ENCODE measurements at regions not wholly inside any gene's neighbourhood (a gene's known extent, or its start where the extent isn't known, plus 50 kb on each side); places are given as distances from the start of the nearest gene placed in this dataset.

DNA sequence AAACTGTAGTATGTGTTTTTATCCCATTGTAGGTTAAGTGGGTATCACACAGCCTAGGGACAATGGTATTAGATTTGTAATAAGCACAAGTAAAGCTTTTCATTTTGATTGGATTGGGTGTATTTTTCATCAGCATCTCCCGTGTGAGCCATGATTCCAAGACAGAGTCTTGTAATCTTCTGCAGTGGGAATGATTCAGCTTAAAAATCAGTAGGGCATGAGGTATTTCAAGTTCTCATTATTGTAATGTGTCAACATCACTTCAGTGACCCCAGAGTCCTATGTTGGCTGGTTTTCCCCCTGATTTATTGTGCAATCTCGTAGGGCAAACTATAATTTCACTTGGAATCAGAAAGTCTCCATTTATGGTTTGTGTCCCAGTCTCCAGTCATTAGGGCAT lies 833.2 kb upstream of the RBFOX1 start:
- Histone ChIP-seq H3K4me1 (ENCODE audit: insufficient read depth, low read length) (no peaks in the 10 kb centered on the region), H3K9me3 (ENCODE audit: control insufficient read depth, insufficient read depth, low read length) (no peaks in the 10 kb centered on the region), H3K36me3 (ENCODE audit: insufficient read depth, low read length) (no peaks in the 10 kb centered on the region), H3K9ac (ENCODE audit: low read depth, low read length) (no peak overlapping the region)

DNA sequence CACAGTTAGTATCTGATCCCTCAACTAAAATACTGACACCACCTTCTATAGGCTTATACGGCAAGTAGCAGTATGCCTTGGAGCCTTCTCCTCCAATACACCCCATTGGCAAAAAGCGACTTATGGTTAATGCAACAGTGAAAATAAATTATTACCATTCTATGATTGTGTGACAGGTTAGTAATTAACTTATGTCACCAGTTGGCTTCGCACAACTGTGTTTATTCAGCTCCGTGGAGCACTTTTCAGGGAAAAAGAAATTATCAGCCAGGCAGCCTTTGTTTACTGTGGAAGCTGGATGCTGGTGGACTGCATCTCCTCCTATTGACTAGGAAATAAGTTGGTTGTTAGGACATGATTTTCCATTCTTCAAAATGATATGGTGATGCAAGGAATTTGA lies 833.8 kb upstream of the RBFOX1 start:
- Histone ChIP-seq H3K9ac (ENCODE audit: low read depth, low read length) (no peak overlapping the region), H3K36me3 (ENCODE audit: insufficient read depth, low read length) (no peaks in the 10 kb centered on the region), H3K4me1 (ENCODE audit: insufficient read depth, low read length) (no peaks in the 10 kb centered on the region), H3K9me3 (ENCODE audit: control insufficient read depth, insufficient read depth, low read length) (no peaks in the 10 kb centered on the region)

GRCh38 chr16:6496996-6497395 lies 835.6 kb upstream of the RBFOX1 start:
- Histone ChIP-seq H3K9me3 (ENCODE audit: control insufficient read depth, insufficient read depth, low read length) (no peaks in the 10 kb centered on the region), H3K36me3 (ENCODE audit: insufficient read depth, low read length) (no peaks in the 10 kb centered on the region), H3K9ac (ENCODE audit: low read depth, low read length) (no peak overlapping the region), H3K4me1 (ENCODE audit: insufficient read depth, low read length) (no peaks in the 10 kb centered on the region)

GRCh38 chr16:6495486-6496210 lies 837.0 kb upstream of the RBFOX1 start:
- no peaks in the 10 kb centered on the region for H3K4me1 ChIP-seq (ENCODE audit: insufficient read depth, low read length)
- H3K9me3 ChIP-seq (ENCODE audit: control insufficient read depth, insufficient read depth, low read length) = no peaks in the 10 kb centered on the region
- no peak overlapping the region for H3K9ac ChIP-seq (ENCODE audit: low read depth, low read length)
- no peaks in the 10 kb centered on the region for H3K36me3 ChIP-seq (ENCODE audit: insufficient read depth, low read length)

DNA sequence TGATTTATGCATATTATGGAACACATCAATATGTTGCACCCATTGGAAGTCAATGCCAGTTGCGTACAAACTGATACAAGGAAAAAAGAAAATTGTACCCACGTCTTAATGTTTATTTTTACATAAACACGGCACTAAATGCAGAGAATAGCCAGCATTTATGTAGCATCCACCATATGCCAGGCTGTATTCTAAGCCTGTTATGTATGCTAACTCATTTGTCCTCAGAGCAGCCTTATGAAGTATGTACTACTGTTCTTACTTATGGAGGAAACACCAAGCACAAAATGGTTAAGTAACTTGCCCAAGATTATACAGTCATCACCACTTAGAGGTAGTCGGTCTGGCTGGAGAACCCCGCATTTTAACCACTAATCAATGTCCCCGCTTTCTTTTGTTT lies 837.9 kb upstream of the RBFOX1 start:
- Histone ChIP-seq H3K4me1 (ENCODE audit: insufficient read depth, low read length) (no peaks in the 10 kb centered on the region), H3K9me3 (ENCODE audit: control insufficient read depth, insufficient read depth, low read length) (no peaks in the 10 kb centered on the region), H3K36me3 (ENCODE audit: insufficient read depth, low read length) (no peaks in the 10 kb centered on the region), H3K9ac (ENCODE audit: low read depth, low read length) (no peak overlapping the region)

- Histone ChIP-seq H3K36me3 (ENCODE audit: insufficient read depth, low read length) (no peaks in the 10 kb centered on the region), H3K9me3 (ENCODE audit: control insufficient read depth, insufficient read depth, low read length) (no peaks in the 10 kb centered on the region), H3K9ac (ENCODE audit: low read depth, low read length) (no peak overlapping the region), H3K4me1 (ENCODE audit: insufficient read depth, low read length) (no peaks in the 10 kb centered on the region)
Measured at GRCh38 chr16:6493555-6493954, 839.1 kb upstream of the RBFOX1 start.

GRCh38 chr16:6492742-6493141 lies 839.9 kb upstream of the RBFOX1 start:
- Histone ChIP-seq H3K4me1 (ENCODE audit: insufficient read depth, low read length) (no peaks in the 10 kb centered on the region), H3K9ac (ENCODE audit: low read depth, low read length) (no peak overlapping the region), H3K9me3 (ENCODE audit: control insufficient read depth, insufficient read depth, low read length) (no peaks in the 10 kb centered on the region)

DNA sequence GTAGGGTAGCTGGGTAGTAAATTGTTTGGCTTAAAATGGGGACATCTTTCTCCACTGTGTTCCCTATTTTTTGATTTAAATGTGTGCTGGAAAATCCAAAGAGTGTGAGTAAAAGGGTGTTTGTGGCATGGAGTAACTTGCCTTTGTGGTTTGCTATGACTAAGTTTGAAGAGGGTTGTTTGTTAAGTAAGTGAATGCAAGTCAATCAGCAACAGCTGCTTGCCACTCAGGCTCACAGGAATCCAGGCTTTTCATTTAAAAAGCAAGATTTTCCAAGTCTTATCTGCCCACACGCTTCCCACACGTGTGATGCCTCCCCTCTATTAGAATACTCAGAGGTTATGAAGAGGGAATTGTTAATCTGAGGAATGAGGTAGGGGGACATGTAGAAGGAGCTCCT lies 847.7 kb upstream of the RBFOX1 start:
- H3K4me1 ChIP-seq (ENCODE audit: insufficient read depth, low read length) = peaks cover 9% of the 10 kb centered on the region
- no peaks in the 10 kb centered on the region for H3K9me3 ChIP-seq (ENCODE audit: control insufficient read depth, insufficient read depth, low read length)
- no peaks in the 10 kb centered on the region for H3K36me3 ChIP-seq (ENCODE audit: insufficient read depth, low read length)
- H3K9ac ChIP-seq (ENCODE audit: low read depth, low read length) = no peak overlapping the region

More at GRCh38 chr16:6492742-6493141, 839.9 kb upstream of the RBFOX1 start:
- no peaks in the 10 kb centered on the region for H3K36me3 ChIP-seq (ENCODE audit: insufficient read depth, low read length)

- H3K4me1 ChIP-seq (ENCODE audit: insufficient read depth, low read length) = peaks cover 9% of the 10 kb centered on the region
- H3K36me3 ChIP-seq (ENCODE audit: insufficient read depth, low read length) = no peaks in the 10 kb centered on the region
- peak overlapping the region; percentile 56; the same call in 1 of the 2 replicates for H3K9ac ChIP-seq (ENCODE audit: low read depth, low read length)
- no peaks in the 10 kb centered on the region for H3K9me3 ChIP-seq (ENCODE audit: control insufficient read depth, insufficient read depth, low read length)
Measured at GRCh38 chr16:6484081-6484480, 848.6 kb upstream of the RBFOX1 start.

GRCh38 chr16:6483469-6484033 lies 849.1 kb upstream of the RBFOX1 start:
- Histone ChIP-seq H3K9ac (ENCODE audit: low read depth, low read length) (peak overlapping the region; percentile 56), H3K4me1 (ENCODE audit: insufficient read depth, low read length) (peaks cover 9% of the 10 kb centered on the region), H3K9me3 (ENCODE audit: control insufficient read depth, insufficient read depth, low read length) (no peaks in the 10 kb centered on the region), H3K36me3 (ENCODE audit: insufficient read depth, low read length) (no peaks in the 10 kb centered on the region)

- H3K4me1 ChIP-seq (ENCODE audit: insufficient read depth, low read length) = peaks cover 9% of the 10 kb centered on the region
- peak overlapping the region; percentile 56 for H3K9ac ChIP-seq (ENCODE audit: low read depth, low read length)
- no peaks in the 10 kb centered on the region for H3K36me3 ChIP-seq (ENCODE audit: insufficient read depth, low read length)
- H3K9me3 ChIP-seq (ENCODE audit: control insufficient read depth, insufficient read depth, low read length) = no peaks in the 10 kb centered on the region
Measured at GRCh38 chr16:6482696-6483468, 849.8 kb upstream of the RBFOX1 start.

DNA sequence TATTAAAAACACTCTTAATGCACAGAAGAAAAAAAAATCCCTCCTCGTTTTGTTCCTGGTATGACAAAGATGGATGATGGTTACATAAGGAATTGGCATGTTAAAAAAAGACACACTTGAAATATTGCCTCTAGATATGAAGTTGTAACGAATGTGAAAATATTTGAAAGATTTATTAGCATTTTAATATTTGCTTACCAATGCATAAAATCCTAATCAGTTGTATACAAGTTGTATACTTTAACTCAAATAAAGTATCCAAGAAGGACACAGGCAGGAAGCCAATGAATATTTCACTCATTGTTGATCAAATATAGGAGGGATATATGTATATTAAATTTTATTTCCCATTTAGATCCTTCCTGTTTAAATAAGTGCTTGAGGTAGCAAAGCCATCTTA lies 850.8 kb upstream of the RBFOX1 start:
- Histone ChIP-seq H3K9me3 (ENCODE audit: control insufficient read depth, insufficient read depth, low read length) (no peaks in the 10 kb centered on the region), H3K36me3 (ENCODE audit: insufficient read depth, low read length) (no peaks in the 10 kb centered on the region), H3K4me1 (ENCODE audit: insufficient read depth, low read length) (peaks cover 9% of the 10 kb centered on the region)

DNA sequence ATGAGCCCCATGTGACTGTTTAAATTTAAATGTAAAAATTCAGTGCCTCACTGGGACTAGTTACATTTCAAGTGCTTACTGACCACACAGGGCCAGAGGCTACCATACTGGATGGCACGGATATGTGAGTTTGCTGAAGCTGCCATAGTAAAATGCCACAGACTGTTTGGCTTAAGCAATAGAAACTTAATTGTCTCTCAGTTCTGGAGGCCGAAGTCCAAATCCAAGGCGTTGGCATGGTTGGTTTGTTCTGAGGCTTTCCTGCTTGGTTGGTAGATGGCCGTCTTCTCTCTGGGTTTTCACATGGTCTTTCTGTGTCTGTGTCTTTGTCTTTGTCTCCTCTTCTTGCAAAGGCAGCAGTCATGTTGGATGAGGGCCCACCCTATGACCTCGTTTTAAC lies 878.9 kb upstream of the RBFOX1 start:
- Histone ChIP-seq H3K9me3 (ENCODE audit: control insufficient read depth, insufficient read depth, low read length) (no peaks in the 10 kb centered on the region), H3K4me1 (ENCODE audit: insufficient read depth, low read length) (no peaks in the 10 kb centered on the region), H3K36me3 (ENCODE audit: insufficient read depth, low read length) (no peaks in the 10 kb centered on the region), H3K9ac (ENCODE audit: low read depth, low read length) (no peak overlapping the region)

More for the DNA sequence above, 850.8 kb upstream of the RBFOX1 start:
- no peak overlapping the region for H3K9ac ChIP-seq (ENCODE audit: low read depth, low read length)

GRCh38 chr16:6447021-6447790 lies 885.4 kb upstream of the RBFOX1 start:
- Histone ChIP-seq H3K4me1 (ENCODE audit: insufficient read depth, low read length) (no peaks in the 10 kb centered on the region), H3K9me3 (ENCODE audit: control insufficient read depth, insufficient read depth, low read length) (no peaks in the 10 kb centered on the region; the same call in 1 of the 2 replicates), H3K36me3 (ENCODE audit: insufficient read depth, low read length) (no peaks in the 10 kb centered on the region), H3K9ac (ENCODE audit: low read depth, low read length) (no peak overlapping the region)
